Activated T-cell treated with anti-CD3 and anti-CD28 coated beads, Interleukin-2, amount 50 U/mL, for 48 hours (primary cell): ENCODE measurements at regions not wholly inside any gene's neighbourhood (a gene's known extent, or its start where the extent isn't known, plus 50 kb on each side); places are given as distances from the start of the nearest gene placed in this dataset.
"Not testable (repeated sequence)": the region's sequence is repeated elsewhere in the genome, so short reads cannot be mapped to it uniquely, and the experiment has no call there.

Source experiments
- DNase-seq, 2 experiments: peaks; one replicate each; pipeline ENCODE4 v3.0.0-alpha.2; 2020

GRCh38 chr5:116750631-116751580 is 176.3 kb upstream of the SEMA6A start:
- DNase-seq = no peak

GRCh38 chr5:116747881-116748280 is 173.3 kb upstream of the SEMA6A start:
- DNase-seq = no peak

GRCh38 chr5:116746668-116747067 is 172.0 kb upstream of the SEMA6A start:
- DNase-seq = no peak

- DNase-seq = no peak
Measured at GRCh38 chr5:116740771-116741170, 166.1 kb upstream of the SEMA6A start.

GRCh38 chr5:116739571-116739970 is 164.9 kb upstream of the SEMA6A start:
- no peak for DNase-seq

GRCh38 chr5:116738615-116739261 is 164.1 kb upstream of the SEMA6A start:
- no peak for DNase-seq

GRCh38 chr5:116738239-116738614 is 163.6 kb upstream of the SEMA6A start:
- no peak for DNase-seq

GRCh38 chr5:116736671-116737070 is 162.0 kb upstream of the SEMA6A start:
- DNase-seq = no peak

- DNase-seq = no peak
Measured at GRCh38 chr5:116733991-116734975, 159.7 kb upstream of the SEMA6A start.

GRCh38 chr5:116732591-116732990 is 158.0 kb upstream of the SEMA6A start:
- DNase-seq = no peak

- DNase-seq = no peak
Measured at GRCh38 chr5:116731432-116731831, 156.8 kb upstream of the SEMA6A start.

GRCh38 chr5:116730706-116731105 is 156.1 kb upstream of the SEMA6A start:
- no peak for DNase-seq

GRCh38 chr5:116730185-116730584 is 155.6 kb upstream of the SEMA6A start:
- DNase-seq = no peak

GRCh38 chr5:116727248-116727647 is 152.6 kb upstream of the SEMA6A start:
- DNase-seq = no peak

- DNase-seq = not testable (repeated sequence)
Measured at GRCh38 chr5:116726180-116726579, 151.6 kb upstream of the SEMA6A start.

GRCh38 chr5:116724971-116725370 is 150.3 kb upstream of the SEMA6A start:
- DNase-seq = no peak

- DNase-seq = no peak
Measured at GRCh38 chr5:116722651-116723050, 148.0 kb upstream of the SEMA6A start.

GRCh38 chr5:116719106-116719505 is 144.5 kb upstream of the SEMA6A start:
- DNase-seq = no peak

GRCh38 chr5:116718317-116718716 is 143.7 kb upstream of the SEMA6A start:
- DNase-seq = no peak

GRCh38 chr5:116709082-116709481 is 134.5 kb upstream of the SEMA6A start:
- DNase-seq = no peak

GRCh38 chr5:116705121-116705519 is 130.5 kb upstream of the SEMA6A start:
- not testable (repeated sequence) for DNase-seq

GRCh38 chr5:116703941-116704340 is 129.3 kb upstream of the SEMA6A start:
- no peak for DNase-seq

- no peak for DNase-seq
Measured at GRCh38 chr5:116703328-116703727, 128.7 kb upstream of the SEMA6A start.
